Spleen (tissue), 7 donors: ENCODE measurements at regions not wholly inside any gene's neighbourhood (a gene's known extent, or its start where the extent isn't known, plus 50 kb on each side); places are given as distances from the start of the nearest gene placed in this dataset.
"Not testable (repeated sequence)": the region's sequence is repeated elsewhere in the genome, so short reads cannot be mapped to it uniquely, and the experiment has no call there.

Experiments
- CTCF ChIP-seq, 11 experiments: fragments of 200-600 bp in 7 of 11; fragments of 450-650 bp in 4 of 11; sonication (generic) in 4 of 11; IDR thresholded peaks in 8 of 11; conservative IDR thresholded peaks in 3 of 11; 1 replicate in 7 of 11; 2 replicates in 4 of 11; pipeline versions ENCODE4 v1.4.0 to v1.8.0; 2016 to 2021; ENCODE audit warnings: antibody characterized with exemption in 11 of 11, inconsistent platforms in 4 of 11, mild to moderate bottlenecking in 1 of 11
- POLR2AphosphoS5 ChIP-seq, 3 donors: sonication (generic); formaldehyde crosslinking; IDR thresholded peaks; one replicate each; pipeline ENCODE4 v1.5.1; 2017; ENCODE audit warnings: antibody characterized with exemption in 3 of 3
- donor health status: DM: no; HTN: no; CAD: no; lungs with moderate emphysema.
- donor health status: DM: no; HTN: no; CAD: no.
- donor health status: DM: no; HTN: no; CAD: no.

DNA sequence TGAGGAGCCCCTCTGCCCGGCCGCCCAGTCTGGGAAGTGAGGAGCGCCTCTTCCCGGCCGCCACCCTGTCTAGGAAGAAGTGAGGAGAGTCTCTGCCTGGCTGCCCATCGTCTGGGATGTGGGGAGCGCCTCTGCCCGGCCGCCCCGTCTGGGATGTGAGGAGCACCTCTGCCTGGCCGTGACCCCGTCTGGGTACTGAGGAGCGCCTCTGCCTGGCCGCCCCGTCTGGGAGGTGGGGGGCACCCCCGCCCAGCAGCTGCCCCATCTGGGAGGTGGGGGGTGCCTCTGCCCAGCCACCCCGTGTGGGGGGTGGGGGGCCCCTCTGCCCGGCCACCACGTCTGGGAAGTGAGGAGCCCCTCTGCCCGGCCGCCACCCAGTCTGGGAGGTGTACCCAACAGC is 293.9 kb downstream of the SI start:
- TF ChIP-seq CTCF (IDR thresholded peaks at IDR 0.05 in 8 of 11, conservative IDR thresholded peaks at IDR 0.05 in 3 of 11); POLR2AphosphoS5 (IDR thresholded peaks at IDR 0.05): not testable (repeated sequence)
